HL-60 (cell line): ENCODE measurements at regions not wholly inside any gene's neighbourhood (a gene's known extent, or its start where the extent isn't known, plus 50 kb on each side); places are given as distances from the start of the nearest gene placed in this dataset.

Source experiments
- DNase-seq, 2 experiments: peaks; one replicate each; pipeline ENCODE4 v3.0.0-alpha.2; 2010 to 2020; ENCODE audit warnings: low read depth in 1 of 2, low spot score in 1 of 2
- H3K27ac ChIP-seq: fragments of 250-450 bp; sonication (Bioruptor Pico); replicated peaks from 2 replicates; pipeline ENCODE4 v1.5.1; 2020; ENCODE audit warnings: mild to moderate bottlenecking, moderate library complexity
- H3K27me3 ChIP-seq: fragments of 250-450 bp; sonication (Bioruptor Pico); 2 replicates; pipeline ENCODE4 v1.5.1; 2021; ENCODE audit warnings: mild to moderate bottlenecking, moderate library complexity; ENCODE audit not compliant: insufficient read depth, poor library complexity, severe bottlenecking
- H3K4me3 ChIP-seq: replicated peaks from 2 replicates; pipeline ENCODE4 v1.5.1; 2011; ENCODE audit warnings: mild to moderate bottlenecking, control low read depth, low read length; ENCODE audit not compliant: insufficient read depth
- CTCF ChIP-seq: IDR thresholded peaks from one replicate; pipeline ENCODE4 v1.5.1; 2011; ENCODE audit warnings: low read length, control low read depth, inconsistent platforms; ENCODE audit not compliant: insufficient read depth
- GABPA ChIP-seq: IDR thresholded peaks from 2 replicates; pipeline ENCODE4 v1.6.1; 2012; ENCODE audit warnings: low read depth
- POLR2AphosphoS5 ChIP-seq: IDR thresholded peaks from 2 replicates; pipeline ENCODE4 v1.6.1; 2012; ENCODE audit warnings: low read depth
- REST ChIP-seq: IDR thresholded peaks from 2 replicates; pipeline ENCODE4 v1.6.1; 2012; ENCODE audit warnings: low read depth; ENCODE audit not compliant: insufficient replicate concordance
- SPI1 ChIP-seq: IDR thresholded peaks from 2 replicates; pipeline ENCODE4 v1.6.1; 2012; ENCODE audit warnings: low read depth, mild to moderate bottlenecking, borderline replicate concordance

DNA sequence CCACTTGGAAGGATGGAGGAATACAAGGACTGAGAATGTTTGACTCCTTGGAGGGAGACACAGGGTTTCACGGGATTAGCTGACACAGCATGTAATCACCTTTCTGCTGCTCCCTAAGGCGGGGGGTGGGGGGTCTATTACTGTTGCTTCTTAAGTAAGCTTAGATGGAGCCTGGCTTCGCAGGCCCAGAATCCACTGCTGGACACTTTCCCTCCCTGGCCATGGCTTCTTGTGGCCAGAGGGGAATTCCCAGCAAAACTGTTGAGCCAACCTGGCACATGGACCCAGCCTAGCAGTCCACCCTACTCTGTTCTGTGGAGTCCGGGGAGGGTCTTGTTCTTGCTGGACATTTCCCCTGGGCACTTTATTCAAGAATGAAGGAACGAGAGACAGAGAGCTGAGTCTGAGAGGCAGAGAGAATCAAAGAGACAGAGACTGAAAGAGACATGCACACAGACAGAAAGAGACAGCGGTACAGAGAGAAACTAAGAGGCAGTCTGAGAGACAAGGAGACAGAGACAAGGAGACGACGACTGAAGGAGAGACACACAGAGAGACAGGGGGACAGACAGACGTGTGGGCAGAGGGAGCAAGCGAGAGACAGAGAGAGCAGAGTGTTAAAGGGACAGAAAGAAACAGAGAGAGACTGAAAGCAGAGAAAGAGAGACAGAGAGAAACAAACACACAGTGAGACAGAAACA lies 55.6 kb upstream of the DLG1 start:
- Histone ChIP-seq H3K27me3 (no peaks in the 10 kb centered on the region), H3K27ac (no peak overlapping the region), H3K4me3 (no peak overlapping the region)
- TF ChIP-seq REST = no peak
- TF ChIP-seq GABPA = no peak
- TF ChIP-seq CTCF = no peak
- TF ChIP-seq SPI1 = no peak
- TF ChIP-seq POLR2AphosphoS5 = no peak
- no peak for DNase-seq

DNA sequence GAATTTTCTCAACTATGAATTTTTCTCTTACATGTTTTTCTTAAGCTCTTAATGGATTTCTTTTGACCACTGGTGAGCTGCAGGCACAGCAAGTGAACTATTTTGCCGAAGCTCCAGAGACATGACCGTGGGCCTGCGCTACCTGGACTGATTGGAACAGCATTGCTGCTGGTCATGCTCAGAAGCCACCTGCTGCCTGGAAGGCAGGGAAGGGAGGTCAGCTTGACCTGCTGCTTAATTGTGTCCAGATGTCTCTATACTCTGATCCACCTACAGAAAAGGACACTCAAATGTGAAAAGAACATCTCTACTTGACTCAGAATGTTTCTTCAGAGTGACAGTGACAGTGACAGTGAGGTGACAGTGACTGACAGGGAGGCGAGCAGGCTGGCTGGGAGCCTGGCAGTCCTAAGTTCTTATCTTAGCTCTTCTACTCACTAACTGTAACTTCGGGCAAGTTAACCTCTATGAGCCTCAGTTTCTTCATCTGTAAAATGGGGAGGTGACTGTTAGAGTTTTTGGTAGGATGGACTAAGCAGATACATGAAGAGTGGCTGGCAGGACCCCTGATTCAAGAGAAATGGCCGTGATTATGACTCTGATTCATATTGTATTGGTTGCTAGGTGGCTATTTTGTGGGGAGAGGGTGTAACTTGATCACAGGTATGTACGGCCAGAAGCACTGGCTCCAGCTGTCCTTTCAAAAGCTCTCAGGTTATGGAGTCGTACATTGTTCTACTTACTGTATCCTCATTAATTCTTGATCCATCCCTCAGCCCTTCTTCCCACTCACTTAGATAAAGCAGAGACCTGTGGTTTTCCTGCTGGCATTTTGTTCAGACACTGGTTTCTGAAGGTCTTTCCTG lies 54.8 kb upstream of the DLG1 start:
- no peak overlapping the region for H3K4me3 ChIP-seq
- TF ChIP-seq SPI1 (no peak), POLR2AphosphoS5 (no peak)
- no peak for DNase-seq
- H3K27ac ChIP-seq = no peak overlapping the region
- no peaks in the 10 kb centered on the region for H3K27me3 ChIP-seq

DNA sequence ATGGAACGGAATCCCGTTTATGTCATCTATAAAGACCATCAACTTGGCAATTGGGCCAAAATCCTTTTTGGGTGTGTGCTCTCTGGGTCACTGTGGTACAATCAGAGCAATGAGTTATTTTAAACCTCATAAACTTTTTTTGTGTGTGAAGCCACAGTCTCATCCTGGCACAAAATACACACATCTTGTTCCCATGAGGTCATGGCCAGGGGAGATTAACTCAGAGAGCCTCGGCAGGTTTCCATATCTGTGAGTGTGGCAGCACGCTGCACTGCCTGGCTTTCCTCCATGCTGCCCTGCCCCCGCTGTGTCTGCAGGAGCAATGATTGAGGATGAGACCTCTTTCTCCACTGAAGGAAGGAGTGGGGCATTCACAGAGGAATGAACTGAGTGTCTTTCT lies 54.0 kb upstream of the DLG1 start:
- no peaks in the 10 kb centered on the region for H3K27me3 ChIP-seq
- no peak for DNase-seq
- H3K4me3 ChIP-seq = no peak overlapping the region
- TF ChIP-seq GABPA = no peak
- TF ChIP-seq CTCF = no peak
- no peak for TF ChIP-seq SPI1
- TF ChIP-seq REST = no peak
- TF ChIP-seq POLR2AphosphoS5 = no peak
- H3K27ac ChIP-seq = no peak overlapping the region

- TF ChIP-seq POLR2AphosphoS5 (no peak), SPI1 (no peak), GABPA (no peak), REST (no peak), CTCF (no peak)
- Histone ChIP-seq H3K4me3 (no peak overlapping the region), H3K27me3 (no peaks in the 10 kb centered on the region), H3K27ac (no peak overlapping the region)
- DNase-seq = no peak
Measured at GRCh38 chr3:197350446-197350845, 52.0 kb upstream of the DLG1 start.
